ENCODE measurements at regions not wholly inside any gene's neighbourhood (a gene's known extent, or its start where the extent isn't known, plus 50 kb on each side); places are given as distances from the start of the nearest gene placed in this dataset.
"Not testable (repeated sequence)": the region's sequence is repeated elsewhere in the genome, so short reads cannot be mapped to it uniquely, and the experiment has no call there.

DNA sequence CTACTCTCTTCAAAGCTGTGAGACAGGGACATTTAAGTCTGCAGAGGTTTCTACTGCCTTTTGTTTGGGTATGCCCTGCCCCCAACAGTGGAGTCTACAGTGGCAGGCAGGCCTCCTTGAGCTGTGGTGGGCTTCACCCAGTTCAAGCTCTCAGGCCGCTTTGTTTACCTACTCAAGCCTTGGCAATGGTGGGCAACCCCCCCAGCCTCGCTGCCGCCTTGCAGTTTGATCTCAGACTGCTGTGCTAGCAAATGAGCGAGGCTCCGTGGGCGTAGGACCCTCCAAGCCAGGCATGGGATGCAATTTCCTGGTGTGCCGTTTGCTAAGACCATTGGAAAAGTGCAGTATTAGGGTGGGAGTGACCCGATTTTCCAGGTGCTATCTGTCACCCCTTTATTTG lies 310.5 kb upstream of the CFAP20DC start:
- H3K9me3 Mint-ChIP-seq: peaks cover 42% of the 10 kb centered on the region
- H3K4me1 Mint-ChIP-seq; H3K79me2 ChIP-seq (replicated peaks; ENCODE audit: insufficient read depth); H3K27ac Mint-ChIP-seq; H3K9me2 ChIP-seq (ENCODE audit: insufficient read depth); H3K27me3 ChIP-seq (ENCODE audit: insufficient read depth); H3K4me1 ChIP-seq (ENCODE audit: insufficient read depth); ATAC-seq; H3F3A ChIP-seq (replicated peaks; ENCODE audit: low read depth); DNase-seq (ENCODE audit: low spot score); H3K27ac ChIP-seq (ENCODE audit: low read depth); H3K27me3 Mint-ChIP-seq (ENCODE audit: insufficient read depth, low read depth, poor library complexity); H4K20me1 ChIP-seq (replicated peaks; ENCODE audit: insufficient read depth); H3K4me3 ChIP-seq; H3K36me3 ChIP-seq (ENCODE audit: insufficient read depth); H2AFZ ChIP-seq; H3K4me2 ChIP-seq; H3K4me3 Mint-ChIP-seq: not testable (repeated sequence)
- peaks cover 13% of the 10 kb centered on the region for H3K36me3 Mint-ChIP-seq (ENCODE audit: low read depth)

DNA sequence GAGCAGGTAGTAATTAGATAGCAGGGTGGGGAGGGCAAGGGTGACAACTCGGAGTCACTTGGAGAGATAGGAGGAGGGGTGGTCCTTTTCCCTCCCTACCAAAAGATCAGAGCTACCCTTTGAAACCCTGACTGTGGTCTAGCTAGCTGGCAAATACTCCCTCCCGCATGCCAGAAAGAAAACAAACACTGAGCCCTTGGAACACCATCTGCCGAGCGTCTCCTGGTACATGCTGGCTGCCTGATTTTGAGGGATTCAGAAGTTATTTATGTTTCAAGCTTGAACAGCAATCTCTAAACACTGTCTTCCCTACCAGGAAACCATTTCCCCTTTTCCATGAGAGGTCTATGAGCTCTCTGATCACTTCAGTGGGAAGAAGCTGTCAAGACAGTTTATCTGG lies 291.6 kb upstream of the CFAP20DC start:
- Histone ChIP-seq H2AFZ (no peak overlapping the region), H3K36me3 (ENCODE audit: insufficient read depth) (no peaks in the 10 kb centered on the region), H3K27me3 (ENCODE audit: insufficient read depth) (no peaks in the 10 kb centered on the region), H3K4me2 (no peak overlapping the region), H3K79me2 (replicated peaks; ENCODE audit: insufficient read depth) (no peaks in the 10 kb centered on the region), H3K4me1 (ENCODE audit: insufficient read depth) (no peaks in the 10 kb centered on the region), H3K27ac (ENCODE audit: low read depth) (no peak overlapping the region), H4K20me1 (replicated peaks; ENCODE audit: insufficient read depth) (no peaks in the 10 kb centered on the region), H3F3A (replicated peaks; ENCODE audit: low read depth) (no peaks in the 10 kb centered on the region), H3K4me3 (no peak overlapping the region), H3K9me2 (ENCODE audit: insufficient read depth) (no peaks in the 10 kb centered on the region)
- no peak overlapping the region for H3K4me3 Mint-ChIP-seq
- no peaks in the 10 kb centered on the region for H3K4me1 Mint-ChIP-seq
- ATAC-seq (no peak), DNase-seq (ENCODE audit: low spot score) (no peak)
- H3K36me3 Mint-ChIP-seq (ENCODE audit: low read depth): no peaks in the 10 kb centered on the region
- H3K27me3 Mint-ChIP-seq (ENCODE audit: insufficient read depth, low read depth, poor library complexity): peaks cover 2% of the 10 kb centered on the region
- no peak overlapping the region for H3K27ac Mint-ChIP-seq
- H3K9me3 Mint-ChIP-seq: no peaks in the 10 kb centered on the region
- TF ChIP-seq STAT1 (IDR thresholded peaks at IDR 0.05; ENCODE audit: unreplicated experiment) (no peak), EZH2 (IDR thresholded peaks at IDR 0.05; ENCODE audit: low read depth, unreplicated experiment) (no peak), POLR2AphosphoS5 (IDR thresholded peaks at IDR 0.05; ENCODE audit: low read depth) (no peak), CREB1 (CRISPR knock-in tag; IDR thresholded peaks at IDR 0.05; ENCODE audit: low read depth) (no peak), NANOG (IDR thresholded peaks at IDR 0.05; ENCODE audit: borderline replicate concordance) (no peak), JUNB (IDR thresholded peaks at IDR 0.05; ENCODE audit: unreplicated experiment) (no peak), ZNF331 (CRISPR knock-in tag; IDR thresholded peaks at IDR 0.05; ENCODE audit: low read depth) (no peak), ZNF114 (CRISPR knock-in tag; IDR thresholded peaks at IDR 0.05) (no peak), EZH2phosphoT487 (IDR thresholded peaks at IDR 0.05; ENCODE audit: unreplicated experiment) (no peak)
- TF ChIP-seq, protein P1, sequence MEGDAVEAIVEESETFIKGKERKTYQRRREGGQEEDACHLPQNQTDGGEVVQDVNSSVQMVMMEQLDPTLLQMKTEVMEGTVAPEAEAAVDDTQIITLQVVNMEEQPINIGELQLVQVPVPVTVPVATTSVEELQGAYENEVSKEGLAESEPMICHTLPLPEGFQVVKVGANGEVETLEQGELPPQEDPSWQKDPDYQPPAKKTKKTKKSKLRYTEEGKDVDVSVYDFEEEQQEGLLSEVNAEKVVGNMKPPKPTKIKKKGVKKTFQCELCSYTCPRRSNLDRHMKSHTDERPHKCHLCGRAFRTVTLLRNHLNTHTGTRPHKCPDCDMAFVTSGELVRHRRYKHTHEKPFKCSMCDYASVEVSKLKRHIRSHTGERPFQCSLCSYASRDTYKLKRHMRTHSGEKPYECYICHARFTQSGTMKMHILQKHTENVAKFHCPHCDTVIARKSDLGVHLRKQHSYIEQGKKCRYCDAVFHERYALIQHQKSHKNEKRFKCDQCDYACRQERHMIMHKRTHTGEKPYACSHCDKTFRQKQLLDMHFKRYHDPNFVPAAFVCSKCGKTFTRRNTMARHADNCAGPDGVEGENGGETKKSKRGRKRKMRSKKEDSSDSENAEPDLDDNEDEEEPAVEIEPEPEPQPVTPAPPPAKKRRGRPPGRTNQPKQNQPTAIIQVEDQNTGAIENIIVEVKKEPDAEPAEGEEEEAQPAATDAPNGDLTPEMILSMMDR (conservative IDR thresholded peaks at IDR 0.05; ENCODE audit: low read depth in 2 of 2): no peak
- TF ChIP-seq, protein P2, sequence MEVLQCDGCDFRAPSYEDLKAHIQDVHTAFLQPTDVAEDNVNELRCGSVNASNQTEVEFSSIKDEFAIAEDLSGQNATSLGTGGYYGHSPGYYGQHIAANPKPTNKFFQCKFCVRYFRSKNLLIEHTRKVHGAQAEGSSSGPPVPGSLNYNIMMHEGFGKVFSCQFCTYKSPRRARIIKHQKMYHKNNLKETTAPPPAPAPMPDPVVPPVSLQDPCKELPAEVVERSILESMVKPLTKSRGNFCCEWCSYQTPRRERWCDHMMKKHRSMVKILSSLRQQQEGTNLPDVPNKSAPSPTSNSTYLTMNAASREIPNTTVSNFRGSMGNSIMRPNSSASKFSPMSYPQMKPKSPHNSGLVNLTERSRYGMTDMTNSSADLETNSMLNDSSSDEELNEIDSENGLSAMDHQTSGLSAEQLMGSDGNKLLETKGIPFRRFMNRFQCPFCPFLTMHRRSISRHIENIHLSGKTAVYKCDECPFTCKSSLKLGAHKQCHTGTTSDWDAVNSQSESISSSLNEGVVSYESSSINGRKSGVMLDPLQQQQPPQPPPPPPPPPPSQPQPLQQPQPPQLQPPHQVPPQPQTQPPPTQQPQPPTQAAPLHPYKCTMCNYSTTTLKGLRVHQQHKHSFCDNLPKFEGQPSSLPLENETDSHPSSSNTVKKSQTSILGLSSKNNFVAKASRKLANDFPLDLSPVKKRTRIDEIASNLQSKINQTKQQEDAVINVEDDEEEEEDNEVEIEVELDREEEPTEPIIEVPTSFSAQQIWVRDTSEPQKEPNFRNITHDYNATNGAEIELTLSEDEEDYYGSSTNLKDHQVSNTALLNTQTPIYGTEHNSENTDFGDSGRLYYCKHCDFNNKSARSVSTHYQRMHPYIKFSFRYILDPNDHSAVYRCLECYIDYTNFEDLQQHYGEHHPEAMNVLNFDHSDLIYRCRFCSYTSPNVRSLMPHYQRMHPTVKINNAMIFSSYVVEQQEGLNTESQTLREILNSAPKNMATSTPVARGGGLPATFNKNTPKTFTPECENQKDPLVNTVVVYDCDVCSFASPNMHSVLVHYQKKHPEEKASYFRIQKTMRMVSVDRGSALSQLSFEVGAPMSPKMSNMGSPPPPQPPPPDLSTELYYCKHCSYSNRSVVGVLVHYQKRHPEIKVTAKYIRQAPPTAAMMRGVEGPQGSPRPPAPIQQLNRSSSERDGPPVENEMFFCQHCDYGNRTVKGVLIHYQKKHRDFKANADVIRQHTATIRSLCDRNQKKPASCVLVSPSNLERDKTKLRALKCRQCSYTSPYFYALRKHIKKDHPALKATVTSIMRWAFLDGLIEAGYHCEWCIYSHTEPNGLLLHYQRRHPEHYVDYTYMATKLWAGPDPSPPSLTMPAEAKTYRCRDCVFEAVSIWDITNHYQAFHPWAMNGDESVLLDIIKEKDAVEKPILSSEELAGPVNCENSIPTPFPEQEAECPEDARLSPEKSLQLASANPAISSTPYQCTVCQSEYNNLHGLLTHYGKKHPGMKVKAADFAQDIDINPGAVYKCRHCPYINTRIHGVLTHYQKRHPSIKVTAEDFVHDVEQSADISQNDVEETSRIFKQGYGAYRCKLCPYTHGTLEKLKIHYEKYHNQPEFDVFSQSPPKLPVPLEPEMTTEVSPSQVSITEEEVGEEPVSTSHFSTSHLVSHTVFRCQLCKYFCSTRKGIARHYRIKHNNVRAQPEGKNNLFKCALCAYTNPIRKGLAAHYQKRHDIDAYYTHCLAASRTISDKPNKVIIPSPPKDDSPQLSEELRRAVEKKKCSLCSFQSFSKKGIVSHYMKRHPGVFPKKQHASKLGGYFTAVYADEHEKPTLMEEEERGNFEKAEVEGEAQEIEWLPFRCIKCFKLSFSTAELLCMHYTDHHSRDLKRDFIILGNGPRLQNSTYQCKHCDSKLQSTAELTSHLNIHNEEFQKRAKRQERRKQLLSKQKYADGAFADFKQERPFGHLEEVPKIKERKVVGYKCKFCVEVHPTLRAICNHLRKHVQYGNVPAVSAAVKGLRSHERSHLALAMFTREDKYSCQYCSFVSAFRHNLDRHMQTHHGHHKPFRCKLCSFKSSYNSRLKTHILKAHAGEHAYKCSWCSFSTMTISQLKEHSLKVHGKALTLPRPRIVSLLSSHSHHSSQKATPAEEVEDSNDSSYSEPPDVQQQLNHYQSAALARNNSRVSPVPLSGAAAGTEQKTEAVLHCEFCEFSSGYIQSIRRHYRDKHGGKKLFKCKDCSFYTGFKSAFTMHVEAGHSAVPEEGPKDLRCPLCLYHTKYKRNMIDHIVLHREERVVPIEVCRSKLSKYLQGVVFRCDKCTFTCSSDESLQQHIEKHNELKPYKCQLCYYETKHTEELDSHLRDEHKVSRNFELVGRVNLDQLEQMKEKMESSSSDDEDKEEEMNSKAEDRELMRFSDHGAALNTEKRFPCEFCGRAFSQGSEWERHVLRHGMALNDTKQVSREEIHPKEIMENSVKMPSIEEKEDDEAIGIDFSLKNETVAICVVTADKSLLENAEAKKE (CRISPR knock-in tag; IDR thresholded peaks at IDR 0.05): no peak
- TF ChIP-seq, protein P3, sequence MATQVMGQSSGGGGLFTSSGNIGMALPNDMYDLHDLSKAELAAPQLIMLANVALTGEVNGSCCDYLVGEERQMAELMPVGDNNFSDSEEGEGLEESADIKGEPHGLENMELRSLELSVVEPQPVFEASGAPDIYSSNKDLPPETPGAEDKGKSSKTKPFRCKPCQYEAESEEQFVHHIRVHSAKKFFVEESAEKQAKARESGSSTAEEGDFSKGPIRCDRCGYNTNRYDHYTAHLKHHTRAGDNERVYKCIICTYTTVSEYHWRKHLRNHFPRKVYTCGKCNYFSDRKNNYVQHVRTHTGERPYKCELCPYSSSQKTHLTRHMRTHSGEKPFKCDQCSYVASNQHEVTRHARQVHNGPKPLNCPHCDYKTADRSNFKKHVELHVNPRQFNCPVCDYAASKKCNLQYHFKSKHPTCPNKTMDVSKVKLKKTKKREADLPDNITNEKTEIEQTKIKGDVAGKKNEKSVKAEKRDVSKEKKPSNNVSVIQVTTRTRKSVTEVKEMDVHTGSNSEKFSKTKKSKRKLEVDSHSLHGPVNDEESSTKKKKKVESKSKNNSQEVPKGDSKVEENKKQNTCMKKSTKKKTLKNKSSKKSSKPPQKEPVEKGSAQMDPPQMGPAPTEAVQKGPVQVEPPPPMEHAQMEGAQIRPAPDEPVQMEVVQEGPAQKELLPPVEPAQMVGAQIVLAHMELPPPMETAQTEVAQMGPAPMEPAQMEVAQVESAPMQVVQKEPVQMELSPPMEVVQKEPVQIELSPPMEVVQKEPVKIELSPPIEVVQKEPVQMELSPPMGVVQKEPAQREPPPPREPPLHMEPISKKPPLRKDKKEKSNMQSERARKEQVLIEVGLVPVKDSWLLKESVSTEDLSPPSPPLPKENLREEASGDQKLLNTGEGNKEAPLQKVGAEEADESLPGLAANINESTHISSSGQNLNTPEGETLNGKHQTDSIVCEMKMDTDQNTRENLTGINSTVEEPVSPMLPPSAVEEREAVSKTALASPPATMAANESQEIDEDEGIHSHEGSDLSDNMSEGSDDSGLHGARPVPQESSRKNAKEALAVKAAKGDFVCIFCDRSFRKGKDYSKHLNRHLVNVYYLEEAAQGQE (IDR thresholded peaks at IDR 0.05; ENCODE audit: unreplicated experiment): no peak
